HFFc6 (cell line): ENCODE measurements at regions not wholly inside any gene's neighbourhood (a gene's known extent, or its start where the extent isn't known, plus 50 kb on each side); places are given as distances from the start of the nearest gene placed in this dataset.

Experiments used
- DNase-seq: peaks from one replicate; pipeline ENCODE4 v3.0.0-alpha.2; 2018
- H3K27ac Mint-ChIP-seq: 2 replicates; pipeline ENCODE4 v1.8.0; 2020; ENCODE audit warnings: mild to moderate bottlenecking, mixed read lengths
- H3K27me3 Mint-ChIP-seq: 2 replicates; pipeline ENCODE4 v1.8.0; 2021; ENCODE audit warnings: mild to moderate bottlenecking, moderate library complexity, mixed read lengths; ENCODE audit not compliant: insufficient read depth
- H3K36me3 Mint-ChIP-seq: 2 replicates; pipeline ENCODE4 v1.8.0; 2021; ENCODE audit warnings: low read depth, mixed read lengths
- H3K4me1 Mint-ChIP-seq: 2 replicates; pipeline ENCODE4 v1.8.0; 2020; ENCODE audit warnings: low read depth, mixed read lengths
- H3K4me3 Mint-ChIP-seq: 2 replicates; pipeline ENCODE4 v1.8.0; 2020; ENCODE audit warnings: mild to moderate bottlenecking, moderate library complexity, mixed read lengths
- H3K9me3 Mint-ChIP-seq: 2 replicates; pipeline ENCODE4 v1.8.0; 2020; ENCODE audit warnings: mild to moderate bottlenecking, mixed read lengths
- TF ChIP-seq, protein P1 (sequence below): fragments of 200-600 bp; sonication (generic); IDR thresholded peaks from 2 replicates; pipeline ENCODE4 v1.5.0; 2021; ENCODE audit warnings: antibody characterized with exemption, mild to moderate bottlenecking

DNA sequence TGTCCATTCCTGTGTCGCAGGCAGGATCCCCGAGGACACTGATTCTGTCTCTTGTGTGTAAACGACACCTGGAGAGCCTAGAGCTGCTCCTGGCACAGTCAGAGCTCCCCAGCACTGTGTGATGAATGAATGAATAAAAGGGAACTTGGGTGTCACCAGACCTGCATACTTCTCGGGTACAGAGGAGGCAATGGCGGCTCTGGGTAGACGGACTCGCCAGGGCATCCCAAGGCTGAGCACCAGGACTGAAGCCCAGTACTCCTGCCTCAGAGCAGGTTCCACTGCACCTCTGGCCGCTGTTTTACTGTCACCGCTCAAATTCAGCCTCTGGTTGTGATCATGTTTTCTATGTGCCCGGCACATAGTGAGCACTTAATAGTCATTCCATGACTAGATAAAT lies 255.8 kb downstream of the GLRX3 start:
- Mint-ChIP-seq H3K27me3 (no peaks in the 10 kb centered on the region; the same call in 1 of the 2 replicates), H3K4me1 (no peaks in the 10 kb centered on the region), H3K36me3 (peaks cover 9% of the 10 kb centered on the region), H3K4me3 (no peak overlapping the region), H3K27ac (no peak overlapping the region), H3K9me3 (peaks cover 80% of the 10 kb centered on the region)
- TF ChIP-seq, protein P1, sequence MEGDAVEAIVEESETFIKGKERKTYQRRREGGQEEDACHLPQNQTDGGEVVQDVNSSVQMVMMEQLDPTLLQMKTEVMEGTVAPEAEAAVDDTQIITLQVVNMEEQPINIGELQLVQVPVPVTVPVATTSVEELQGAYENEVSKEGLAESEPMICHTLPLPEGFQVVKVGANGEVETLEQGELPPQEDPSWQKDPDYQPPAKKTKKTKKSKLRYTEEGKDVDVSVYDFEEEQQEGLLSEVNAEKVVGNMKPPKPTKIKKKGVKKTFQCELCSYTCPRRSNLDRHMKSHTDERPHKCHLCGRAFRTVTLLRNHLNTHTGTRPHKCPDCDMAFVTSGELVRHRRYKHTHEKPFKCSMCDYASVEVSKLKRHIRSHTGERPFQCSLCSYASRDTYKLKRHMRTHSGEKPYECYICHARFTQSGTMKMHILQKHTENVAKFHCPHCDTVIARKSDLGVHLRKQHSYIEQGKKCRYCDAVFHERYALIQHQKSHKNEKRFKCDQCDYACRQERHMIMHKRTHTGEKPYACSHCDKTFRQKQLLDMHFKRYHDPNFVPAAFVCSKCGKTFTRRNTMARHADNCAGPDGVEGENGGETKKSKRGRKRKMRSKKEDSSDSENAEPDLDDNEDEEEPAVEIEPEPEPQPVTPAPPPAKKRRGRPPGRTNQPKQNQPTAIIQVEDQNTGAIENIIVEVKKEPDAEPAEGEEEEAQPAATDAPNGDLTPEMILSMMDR, result no peak
- no peak for DNase-seq

DNA sequence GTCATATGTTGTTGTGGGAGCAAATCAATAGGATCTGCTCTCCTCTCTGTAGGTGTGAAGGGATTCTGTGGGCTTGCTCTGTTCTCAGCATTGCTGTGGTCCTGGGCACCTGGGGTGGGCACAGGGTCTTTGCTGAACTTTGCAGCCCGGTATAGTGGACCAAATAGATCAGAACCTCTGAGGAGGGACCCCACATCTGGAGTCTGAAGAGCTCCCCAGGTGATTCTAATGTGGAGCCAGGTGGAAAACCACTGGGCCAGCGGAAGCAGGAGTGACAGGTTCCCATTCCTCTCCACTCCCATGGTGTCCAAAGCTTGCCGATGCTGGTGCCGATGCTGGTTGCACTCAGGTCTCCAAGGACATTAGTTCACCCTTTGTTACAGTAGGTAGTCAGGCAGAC lies 257.2 kb downstream of the GLRX3 start:
- no peak for DNase-seq
- H3K4me3 Mint-ChIP-seq, result no peak overlapping the region
- H3K4me1 Mint-ChIP-seq, result no peaks in the 10 kb centered on the region
- H3K36me3 Mint-ChIP-seq, result peaks cover 5% of the 10 kb centered on the region; the same call in 1 of the 2 replicates
- H3K9me3 Mint-ChIP-seq, result peaks cover 88% of the 10 kb centered on the region
- no peaks in the 10 kb centered on the region; the same call in 1 of the 2 replicates for H3K27me3 Mint-ChIP-seq
- TF ChIP-seq, protein P1, result no peak
- H3K27ac Mint-ChIP-seq, result no peak overlapping the region

DNA sequence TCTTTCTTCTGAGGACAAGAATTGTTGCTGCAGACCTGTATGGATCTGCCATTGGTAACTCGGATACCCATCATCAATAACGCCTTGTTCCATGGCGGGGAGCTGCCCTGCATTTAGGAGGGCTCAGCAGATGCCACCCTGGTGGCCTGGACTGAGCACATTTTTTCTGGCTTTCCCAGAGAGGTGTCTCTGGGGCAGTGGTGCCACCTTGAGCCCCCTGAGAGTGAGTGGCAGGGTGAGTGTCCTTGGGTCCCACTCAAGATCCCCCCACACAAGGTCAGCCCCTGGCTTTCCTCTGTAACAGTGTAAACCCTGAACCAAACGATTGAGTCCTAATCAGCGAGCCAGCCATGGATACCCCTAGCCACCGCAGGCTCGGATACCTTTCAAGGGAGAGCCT lies 258.6 kb downstream of the GLRX3 start:
- H3K4me3 Mint-ChIP-seq, result no peak overlapping the region
- TF ChIP-seq, protein P1, result no peak
- no peak for DNase-seq
- no peaks in the 10 kb centered on the region for H3K4me1 Mint-ChIP-seq
- no peaks in the 10 kb centered on the region; the same call in 1 of the 2 replicates for H3K27me3 Mint-ChIP-seq
- H3K9me3 Mint-ChIP-seq, result peaks cover 91% of the 10 kb centered on the region
- no peak overlapping the region for H3K27ac Mint-ChIP-seq
- H3K36me3 Mint-ChIP-seq, result peaks cover 1% of the 10 kb centered on the region; the same call in 1 of the 2 replicates

DNA sequence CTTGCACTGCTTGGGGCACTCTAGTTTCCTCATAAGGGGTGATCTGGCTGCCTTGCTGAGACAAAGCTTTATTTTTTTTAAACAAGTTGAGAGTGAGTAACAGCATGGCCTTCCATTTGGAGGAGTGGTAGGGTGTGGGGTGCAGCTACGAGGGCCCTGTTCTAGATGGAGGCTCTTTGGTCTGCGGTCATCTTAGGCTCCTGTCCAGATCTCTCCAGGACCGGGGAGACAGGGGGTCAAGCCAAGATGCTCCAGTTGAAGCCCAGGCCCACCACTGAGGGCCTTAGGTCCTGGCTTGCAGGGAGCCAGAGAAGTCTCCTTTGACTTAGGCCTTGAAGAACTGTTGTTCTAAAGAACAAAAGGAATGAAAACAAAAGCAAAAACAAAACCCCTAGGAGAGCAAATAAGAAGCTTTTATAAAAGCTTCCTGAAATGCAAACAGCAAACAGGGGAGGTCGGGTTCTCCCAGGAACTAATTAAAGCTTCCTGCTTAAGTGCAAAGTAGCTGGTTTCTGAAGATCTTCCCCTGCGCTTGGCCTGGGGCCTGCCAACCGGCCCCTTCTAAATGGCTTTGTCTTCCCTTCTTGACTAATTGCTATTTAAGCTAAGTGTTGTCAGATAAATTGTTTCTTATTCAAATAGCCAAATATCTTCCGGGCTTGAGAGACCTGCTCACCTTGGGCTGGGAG lies 259.2 kb downstream of the GLRX3 start:
- no peak for DNase-seq
- Mint-ChIP-seq H3K9me3 (peaks cover 91% of the 10 kb centered on the region), H3K4me3 (no peak overlapping the region), H3K27ac (no peak overlapping the region), H3K27me3 (no peaks in the 10 kb centered on the region; the same call in 1 of the 2 replicates), H3K36me3 (no peaks in the 10 kb centered on the region), H3K4me1 (no peaks in the 10 kb centered on the region)
- TF ChIP-seq, protein P1, result no peak

DNA sequence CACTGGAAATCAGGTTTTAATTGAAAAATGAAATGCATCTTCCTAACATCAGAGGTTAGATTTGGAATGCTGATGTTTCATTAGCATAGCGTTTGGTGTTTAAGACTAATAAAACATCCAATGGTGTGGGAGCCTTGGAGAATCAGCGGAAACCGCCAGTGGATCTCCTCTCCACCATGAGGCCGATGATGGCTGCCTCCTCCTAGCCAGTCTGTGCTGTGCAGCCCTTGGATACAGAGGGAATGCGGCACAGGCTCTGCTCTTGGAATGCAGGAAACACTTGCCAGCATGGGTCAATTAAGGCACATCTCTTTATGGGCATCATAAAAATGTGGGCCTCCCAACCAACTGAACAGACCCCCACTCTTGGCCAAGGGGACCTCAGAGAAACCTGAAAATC lies 259.9 kb downstream of the GLRX3 start:
- H3K4me3 Mint-ChIP-seq, result no peak overlapping the region
- DNase-seq, result no peak
- no peaks in the 10 kb centered on the region for H3K36me3 Mint-ChIP-seq
- H3K27ac Mint-ChIP-seq, result no peak overlapping the region
- H3K4me1 Mint-ChIP-seq, result no peaks in the 10 kb centered on the region
- TF ChIP-seq, protein P1, result no peak
- H3K9me3 Mint-ChIP-seq, result peaks cover 91% of the 10 kb centered on the region
- H3K27me3 Mint-ChIP-seq, result no peaks in the 10 kb centered on the region; the same call in 1 of the 2 replicates
